Spleen (tissue), 7 donors: ENCODE measurements at regions not wholly inside any gene's neighbourhood (a gene's known extent, or its start where the extent isn't known, plus 50 kb on each side); places are given as distances from the start of the nearest gene placed in this dataset.

Experiments used
- CTCF ChIP-seq, 11 experiments: fragments of 200-600 bp in 7 of 11; fragments of 450-650 bp in 4 of 11; sonication (generic) in 4 of 11; IDR thresholded peaks in 8 of 11; conservative IDR thresholded peaks in 3 of 11; 1 replicate in 7 of 11; 2 replicates in 4 of 11; pipeline versions ENCODE4 v1.4.0 to v1.8.0; 2016 to 2021; ENCODE audit warnings: antibody characterized with exemption in 11 of 11, inconsistent platforms in 4 of 11, mild to moderate bottlenecking in 1 of 11
- POLR2A ChIP-seq, 3 donors: fragments of 450-650 bp; IDR thresholded peaks; one replicate each; pipeline ENCODE4 v1.5.1; 2017; ENCODE audit warnings: antibody characterized with exemption in 3 of 3, mild to moderate bottlenecking in 1 of 3
- donor health status: DM: no; HTN: no; CAD: no; lungs with moderate emphysema.
- donor health status: DM: no; HTN: no; CAD: no.
- donor health status: DM: no; HTN: no; CAD: no.

GRCh38 chr2:5616019-5616418 lies 76.2 kb upstream of the SOX11 start:
- TF ChIP-seq CTCF (IDR thresholded peaks at IDR 0.05 in 8 of 11, conservative IDR thresholded peaks at IDR 0.05 in 3 of 11) (no peak), POLR2A (IDR thresholded peaks at IDR 0.05) (no peak)
